RWPE2 (cell line): ENCODE measurements at regions not wholly inside any gene's neighbourhood (a gene's known extent, or its start where the extent isn't known, plus 50 kb on each side); places are given as distances from the start of the nearest gene placed in this dataset.

ENCODE experiments used
- ATAC-seq: fragments of 200-7000 bp; cut with Tn5 transposase; 3 replicates; pipeline ENCODE4 v1.9.1; 2021; ENCODE audit warnings: low read depth
- DNase-seq: peaks from one replicate; pipeline ENCODE4 v3.0.0-alpha.2; 2020; ENCODE audit warnings: low spot score
- H3K27ac ChIP-seq: fragments of 450-650 bp; 2 replicates; pipeline ENCODE4 v1.5.1; 2017; ENCODE audit warnings: mild to moderate bottlenecking; ENCODE audit not compliant: poor library complexity, severe bottlenecking
- H3K27me3 ChIP-seq: fragments of 250-450 bp; sonication (Bioruptor Pico); 2 replicates; pipeline ENCODE4 v1.5.1; 2021; ENCODE audit warnings: mild to moderate bottlenecking, moderate library complexity; ENCODE audit not compliant: insufficient read depth, poor library complexity, severe bottlenecking
- H3K36me3 ChIP-seq: fragments of 250-450 bp; sonication (Bioruptor Pico); 2 replicates; pipeline ENCODE4 v1.5.1; 2020; ENCODE audit warnings: low read depth, mild to moderate bottlenecking, moderate library complexity
- H3K4me1 ChIP-seq: fragments of 250-450 bp; sonication (Bioruptor Pico); 2 replicates; pipeline ENCODE4 v1.5.1; 2021; ENCODE audit warnings: mild to moderate bottlenecking, moderate library complexity; ENCODE audit not compliant: insufficient read depth, poor library complexity, severe bottlenecking
- H3K4me3 ChIP-seq: fragments of 250-450 bp; sonication (Bioruptor Pico); 2 replicates; pipeline ENCODE4 v1.5.1; 2021; ENCODE audit warnings: mild to moderate bottlenecking, moderate library complexity; ENCODE audit not compliant: severe bottlenecking
- H3K9me3 ChIP-seq: fragments of 250-450 bp; sonication (Bioruptor Pico); 2 replicates; pipeline ENCODE4 v1.5.1; 2021; ENCODE audit warnings: mild to moderate bottlenecking, moderate library complexity; ENCODE audit not compliant: severe bottlenecking
- CTCF ChIP-seq: fragments of 450-650 bp; IDR thresholded peaks from one replicate; pipeline ENCODE4 v1.5.1; 2017; ENCODE audit warnings: mild to moderate bottlenecking, moderate library complexity; ENCODE audit not compliant: poor library complexity, severe bottlenecking

GRCh38 chr1:163650624-163651023, 328.9 kb downstream of the NUF2 start:
- DNase-seq: no peak
- H3K27ac ChIP-seq: no peak overlapping the region

GRCh38 chr1:163652441-163652840, 330.7 kb downstream of the NUF2 start:
- DNase-seq (no peak), ATAC-seq (no peak)
- H3K27ac ChIP-seq: no peak overlapping the region
- TF ChIP-seq CTCF: no peak
- H3K4me3 ChIP-seq: no peak overlapping the region
- no peaks in the 10 kb centered on the region for H3K4me1 ChIP-seq
- no peaks in the 10 kb centered on the region for H3K9me3 ChIP-seq
- no peaks in the 10 kb centered on the region for H3K36me3 ChIP-seq
- H3K27me3 ChIP-seq: no peaks in the 10 kb centered on the region

More at GRCh38 chr1:163650624-163651023, 328.9 kb downstream of the NUF2 start:
- H3K9me3 ChIP-seq: no peaks in the 10 kb centered on the region
- H3K36me3 ChIP-seq: no peaks in the 10 kb centered on the region
- no peaks in the 10 kb centered on the region for H3K4me1 ChIP-seq
- TF ChIP-seq CTCF: no peak
- no peaks in the 10 kb centered on the region for H3K27me3 ChIP-seq
- no peak for ATAC-seq
- H3K4me3 ChIP-seq: no peak overlapping the region

GRCh38 chr1:163655565-163655964, 333.8 kb downstream of the NUF2 start:
- DNase-seq: no peak
- Histone ChIP-seq H3K36me3 (no peaks in the 10 kb centered on the region), H3K4me1 (no peaks in the 10 kb centered on the region), H3K9me3 (no peaks in the 10 kb centered on the region), H3K27me3 (no peaks in the 10 kb centered on the region), H3K4me3 (no peak overlapping the region), H3K27ac (no peak overlapping the region)
- no peak for TF ChIP-seq CTCF
- ATAC-seq: no peak

- Histone ChIP-seq H3K4me1 (no peaks in the 10 kb centered on the region), H3K27ac (no peak overlapping the region), H3K4me3 (no peak overlapping the region), H3K27me3 (no peaks in the 10 kb centered on the region), H3K36me3 (no peaks in the 10 kb centered on the region), H3K9me3 (no peaks in the 10 kb centered on the region)
- no peak for ATAC-seq
- no peak for DNase-seq
- no peak for TF ChIP-seq CTCF
Measured at GRCh38 chr1:163656095-163656759, 334.5 kb downstream of the NUF2 start.

- no peaks in the 10 kb centered on the region for H3K4me1 ChIP-seq
- no peaks in the 10 kb centered on the region for H3K27me3 ChIP-seq
- ATAC-seq (no peak), DNase-seq (no peak)
- H3K9me3 ChIP-seq: no peaks in the 10 kb centered on the region
- H3K27ac ChIP-seq: no peak overlapping the region
- no peak for TF ChIP-seq CTCF
- H3K36me3 ChIP-seq: no peaks in the 10 kb centered on the region
- H3K4me3 ChIP-seq: no peak overlapping the region
Measured at GRCh38 chr1:163657719-163658118, 336.0 kb downstream of the NUF2 start.
